Hematopoietic multipotent progenitor cell treated with erythropoietin and hydrocortisone succinate and interleukin-3 and kit ligand, for 8 days (in vitro differentiated cells): ENCODE measurements at regions not wholly inside any gene's neighbourhood (a gene's known extent, or its start where the extent isn't known, plus 50 kb on each side); places are given as distances from the start of the nearest gene placed in this dataset.
"Not testable (repeated sequence)": the region's sequence is repeated elsewhere in the genome, so short reads cannot be mapped to it uniquely, and the experiment has no call there.

Source experiments
- DNase-seq: peaks from one replicate; pipeline ENCODE4 v3.0.0-alpha.2; 2015

DNA sequence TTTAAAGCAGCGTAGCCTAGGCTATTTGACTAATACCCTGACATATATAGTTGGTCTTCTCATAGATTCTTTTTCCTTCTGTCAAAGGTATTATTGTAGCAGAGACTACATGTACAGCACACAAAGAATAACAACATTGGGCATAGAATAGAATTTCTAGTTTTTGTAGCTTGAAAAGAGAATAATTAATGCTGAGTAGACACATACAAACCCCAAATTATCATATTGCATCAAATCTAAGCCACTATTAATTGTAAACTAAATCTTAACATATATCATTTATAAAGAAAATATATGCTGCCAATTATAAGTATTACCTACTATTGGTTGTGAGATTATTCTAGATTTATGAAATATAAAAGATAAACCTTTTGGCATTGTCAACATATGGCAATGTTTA, 574.5 kb downstream of the SLCO4C1 start:
- DNase-seq: no peak

GRCh38 chr5:101720033-101720432, 576.1 kb downstream of the SLCO4C1 start:
- no peak for DNase-seq

DNA sequence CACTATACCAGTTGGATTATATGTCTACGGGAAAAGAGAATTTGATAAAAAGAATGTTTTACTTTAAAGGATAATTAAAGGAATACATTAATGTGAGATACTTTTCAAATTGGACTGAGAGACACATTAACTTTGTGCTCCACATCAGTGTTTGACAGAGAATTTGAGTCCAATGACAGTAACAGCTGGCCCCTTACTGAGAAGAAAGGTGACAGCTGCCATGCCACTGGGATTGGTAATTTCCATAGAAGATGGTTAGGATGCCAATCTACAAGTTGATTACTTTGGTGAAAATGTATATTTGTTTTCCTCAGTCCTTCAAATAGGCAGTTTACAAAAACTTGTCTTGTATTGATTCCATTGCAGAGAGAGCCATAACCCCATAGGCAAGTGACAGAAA, 578.4 kb downstream of the SLCO4C1 start:
- DNase-seq: no peak

GRCh38 chr5:101716941-101717340, 579.1 kb downstream of the SLCO4C1 start:
- no peak for DNase-seq

DNA sequence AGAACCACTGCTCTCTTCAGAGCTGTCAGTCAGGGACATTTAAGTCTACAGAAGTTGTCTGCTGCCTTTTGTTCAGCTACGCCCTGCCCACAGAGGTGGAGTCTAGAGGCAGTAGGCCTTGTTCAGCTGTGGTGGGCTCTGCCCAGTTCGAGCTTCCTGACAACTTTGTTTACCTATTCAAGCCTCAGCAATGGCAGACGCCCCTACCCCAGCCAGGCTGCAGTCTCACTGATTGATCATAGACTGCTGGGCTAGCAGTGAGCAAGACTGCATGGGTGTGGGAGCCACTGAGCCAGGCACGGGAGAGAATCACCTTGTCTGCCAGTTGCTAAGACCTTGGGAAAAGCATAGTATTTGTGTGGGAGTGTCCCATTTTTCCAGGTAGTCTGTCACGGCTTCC, 580.3 kb downstream of the SLCO4C1 start:
- not testable (repeated sequence) for DNase-seq

GRCh38 chr5:101689306-101689705, 606.8 kb downstream of the SLCO4C1 start:
- DNase-seq: no peak

DNA sequence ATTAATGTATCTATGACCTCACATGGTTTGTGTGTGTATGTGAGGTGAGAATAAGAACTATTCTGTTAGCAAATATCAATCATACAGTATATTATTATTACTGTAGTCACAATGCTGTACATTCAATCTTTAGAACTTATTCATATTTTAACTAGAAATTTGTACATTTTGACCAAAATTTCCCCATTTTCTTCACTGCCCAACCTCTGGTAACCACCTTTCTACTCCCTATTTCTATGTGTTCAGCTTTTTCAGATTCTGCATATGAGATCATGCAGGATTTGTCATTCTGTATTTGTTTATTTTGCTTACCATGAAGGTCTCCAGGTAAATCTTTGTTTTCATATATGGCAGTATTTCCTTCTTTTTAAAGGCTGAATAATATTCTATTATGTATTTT, 607.9 kb downstream of the SLCO4C1 start:
- DNase-seq: no peak

DNA sequence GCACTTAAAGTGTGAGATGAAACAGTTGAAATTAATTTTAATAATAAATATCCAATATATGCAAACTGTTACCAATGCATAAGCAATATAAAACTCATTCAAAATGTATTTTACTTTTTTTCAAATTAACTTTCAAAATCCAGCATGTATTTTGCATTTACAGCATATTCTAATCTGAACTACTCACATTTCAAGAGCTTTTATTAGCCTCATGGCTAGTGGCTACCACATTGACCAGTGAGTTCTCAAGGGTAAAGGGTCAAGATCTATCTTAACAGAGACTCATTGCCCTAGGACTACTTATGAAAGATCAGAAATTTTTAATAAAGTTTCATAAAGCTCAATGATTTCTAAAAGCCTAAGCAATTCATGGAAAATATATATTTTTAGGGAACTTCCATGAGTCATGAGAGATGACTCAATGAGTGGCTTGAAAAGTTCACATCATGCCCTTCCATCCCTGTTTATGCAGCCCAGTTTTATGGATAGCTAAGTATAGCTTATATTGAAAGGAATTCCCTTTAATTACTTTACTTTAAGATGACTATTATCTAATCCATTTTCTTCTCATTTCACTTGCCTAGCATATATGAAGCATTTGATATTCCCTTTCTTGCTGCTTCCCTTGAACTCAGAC, 608.6 kb downstream of the SLCO4C1 start:
- DNase-seq: no peak

DNA sequence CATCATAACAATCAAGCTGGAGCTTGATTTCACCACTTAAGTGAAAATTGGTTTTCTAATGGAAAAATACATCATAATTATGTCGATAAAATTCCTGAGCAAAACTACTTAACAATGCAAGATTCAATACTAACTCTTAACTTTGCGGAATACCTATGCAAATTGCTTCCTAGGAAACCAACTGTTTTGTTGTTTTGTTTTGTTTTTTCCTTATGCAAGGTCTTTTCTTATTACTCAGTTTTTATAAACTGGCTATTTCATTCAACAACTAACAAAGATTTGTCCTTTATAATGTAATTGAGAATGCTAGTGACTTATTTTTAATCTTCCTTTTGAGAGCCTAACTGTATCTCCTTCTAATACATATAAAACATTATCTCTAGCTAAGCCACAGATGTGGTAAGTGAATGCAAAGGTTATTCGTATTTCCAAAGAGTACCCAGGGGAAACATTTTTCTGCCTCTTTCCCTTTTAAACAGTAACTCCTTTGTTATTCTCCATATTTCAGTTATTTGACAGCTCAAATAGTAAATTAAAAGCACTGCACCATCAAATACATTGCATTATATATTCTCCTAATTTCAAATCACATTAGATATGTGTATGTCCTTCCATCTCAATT, 609.4 kb downstream of the SLCO4C1 start:
- DNase-seq: no peak

- DNase-seq: no peak
Measured at GRCh38 chr5:101679816-101680215, 616.3 kb downstream of the SLCO4C1 start.

GRCh38 chr5:101678481-101679193, 617.4 kb downstream of the SLCO4C1 start:
- DNase-seq: peak; percentile 22

DNA sequence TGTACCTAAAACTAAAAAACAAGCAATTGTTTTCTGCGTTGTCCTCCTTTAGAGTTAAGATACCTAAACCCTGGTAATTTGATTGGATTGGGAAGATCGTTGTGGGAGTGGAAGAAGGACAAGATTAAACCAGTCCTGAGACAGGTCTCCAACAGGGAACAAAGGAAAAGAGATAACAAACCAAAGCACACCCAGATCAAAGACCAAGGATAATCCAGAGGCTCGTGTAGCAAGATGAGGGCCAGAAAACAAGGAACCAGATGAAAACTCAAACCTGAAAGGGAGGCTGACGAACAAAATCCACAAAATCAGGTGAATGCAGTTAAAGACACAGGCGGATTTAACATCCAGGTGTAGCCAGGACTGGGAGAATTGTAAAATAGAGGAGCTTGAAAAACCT, 618.1 kb downstream of the SLCO4C1 start:
- no peak for DNase-seq

- no peak for DNase-seq
Measured at GRCh38 chr5:101676646-101677045, 619.4 kb downstream of the SLCO4C1 start.

GRCh38 chr5:101675510-101676219, 620.4 kb downstream of the SLCO4C1 start:
- no peak for DNase-seq

- no peak for DNase-seq
Measured at GRCh38 chr5:101673120-101673519, 623.0 kb downstream of the SLCO4C1 start.

- no peak for DNase-seq
Measured at GRCh38 chr5:101664071-101664791, 631.9 kb downstream of the SLCO4C1 start.

DNA sequence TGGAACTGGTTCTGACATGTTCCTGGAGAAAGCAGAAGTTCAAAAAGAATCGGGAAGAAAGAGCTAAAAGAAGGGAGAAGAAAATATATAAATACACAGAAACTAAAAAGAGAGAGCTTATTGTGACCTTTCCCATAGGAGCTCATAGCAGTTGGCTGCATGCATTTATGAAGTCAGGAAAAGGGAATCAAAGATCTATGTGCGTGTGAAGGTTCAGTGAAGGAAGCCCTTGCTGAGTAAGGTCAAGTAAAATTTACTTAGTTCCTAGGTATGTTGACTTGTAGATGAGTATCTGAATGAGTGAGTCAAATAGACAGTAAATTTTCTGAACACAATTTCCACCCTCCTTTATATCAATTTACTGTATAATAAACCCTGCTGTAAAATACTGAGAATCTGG, 632.5 kb downstream of the SLCO4C1 start:
- DNase-seq: no peak

DNA sequence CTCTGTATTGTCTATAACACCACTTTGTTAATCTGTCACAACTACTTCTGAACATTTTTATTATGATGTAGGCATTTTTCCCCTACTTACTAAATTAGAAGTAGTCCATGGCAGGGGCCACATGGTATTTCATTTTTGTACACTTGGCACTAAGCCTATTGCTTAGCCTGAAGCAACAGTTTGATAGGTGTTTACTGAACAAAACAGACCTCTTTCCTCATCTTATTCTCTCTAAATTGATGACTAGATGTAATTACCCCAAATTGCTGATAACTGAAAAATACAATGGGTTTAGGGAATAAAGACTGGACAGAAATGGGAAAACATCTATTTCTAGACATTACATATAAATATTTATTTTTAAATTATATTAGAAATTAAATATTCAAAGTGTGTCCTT, 633.8 kb downstream of the SLCO4C1 start:
- DNase-seq: no peak

DNA sequence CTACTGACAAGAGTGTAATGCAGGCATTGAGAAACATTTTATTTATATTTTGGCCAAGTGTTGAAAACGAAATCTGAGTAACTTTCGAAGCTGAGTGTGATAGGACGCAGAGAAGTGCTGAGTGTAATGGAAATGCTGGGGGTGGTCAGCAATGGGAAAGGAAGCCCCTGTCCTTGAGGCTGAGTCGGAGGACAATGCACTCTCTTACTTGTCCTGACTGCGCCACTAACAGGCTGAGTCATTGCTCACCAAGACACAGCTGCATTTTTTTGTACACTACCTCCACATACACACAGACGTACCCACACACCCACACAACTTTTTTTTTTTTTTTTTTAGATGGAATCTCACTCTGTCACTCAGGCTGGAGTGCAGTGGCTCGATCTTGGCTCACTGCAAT, 637.7 kb downstream of the SLCO4C1 start:
- DNase-seq: no peak

DNA sequence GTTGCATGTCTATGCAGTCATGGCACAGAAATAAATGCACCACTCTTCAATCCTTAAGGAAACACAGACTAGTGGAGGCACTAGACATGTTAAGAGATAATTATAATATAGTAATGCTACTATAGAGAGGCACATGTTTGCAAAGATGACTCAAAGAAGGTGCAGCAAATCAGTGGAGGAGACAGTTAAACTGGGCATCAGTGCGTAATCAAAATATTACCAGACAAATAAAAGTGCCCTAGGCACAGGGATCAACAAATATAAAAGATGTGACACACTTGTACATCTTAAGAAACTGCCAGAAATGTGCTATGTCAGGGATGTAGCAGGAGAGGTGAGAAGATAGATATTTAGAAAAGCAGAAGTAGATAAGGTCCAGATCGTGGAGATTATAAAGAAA, 642.1 kb downstream of the SLCO4C1 start:
- no peak for DNase-seq

DNA sequence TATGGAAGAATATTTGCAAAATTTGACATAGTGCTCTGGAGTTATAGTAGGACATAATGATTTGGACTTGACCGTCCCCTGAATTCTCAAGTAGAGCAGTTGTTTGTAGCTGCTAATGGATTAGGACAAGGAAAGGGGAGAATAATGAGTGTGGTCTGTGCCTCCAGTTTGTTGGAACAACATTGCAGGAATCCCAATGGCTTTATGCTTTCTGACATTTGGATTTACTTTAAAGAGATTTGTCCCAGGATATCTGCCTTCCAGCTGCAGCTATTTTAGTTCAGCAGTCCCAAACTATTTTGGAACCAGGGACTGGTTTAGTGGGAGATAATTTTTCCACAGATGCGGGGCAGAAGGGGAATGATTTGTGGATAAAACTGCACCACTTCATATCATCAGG, 648.2 kb downstream of the SLCO4C1 start:
- no peak for DNase-seq

DNA sequence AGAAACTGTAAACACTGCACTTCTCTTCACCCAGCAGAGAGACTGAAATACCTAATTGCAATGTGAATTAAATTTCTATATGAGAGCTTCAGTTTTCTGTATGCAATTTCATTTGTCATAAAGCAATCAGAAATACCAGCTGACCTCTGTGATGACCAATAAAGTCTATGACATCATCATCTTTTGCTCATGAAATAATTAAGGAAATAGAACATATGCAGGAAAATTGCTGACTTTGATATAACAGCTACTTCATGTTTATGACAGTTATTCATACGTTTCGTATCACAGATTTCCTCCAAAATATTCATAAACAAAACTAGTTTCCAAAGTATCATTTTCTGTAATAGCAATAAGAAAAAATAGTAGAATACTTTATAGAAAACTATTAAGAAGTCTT, 652.3 kb downstream of the SLCO4C1 start:
- DNase-seq: no peak

GRCh38 chr5:101637599-101637998, 658.5 kb downstream of the SLCO4C1 start:
- no peak for DNase-seq
